Activated CD4-positive, alpha-beta T cell treated with anti-CD3 and anti-CD28 coated beads for 36 hours (primary cell): ENCODE measurements at regions not wholly inside any gene's neighbourhood (a gene's known extent, or its start where the extent isn't known, plus 50 kb on each side); places are given as distances from the start of the nearest gene placed in this dataset.

Experiments used
- ATAC-seq: fragments of 200-7000 bp; cut with Tn5 transposase; one replicate; pipeline ENCODE4 v1.10.0; 2021; ENCODE audit warnings: mild to moderate bottlenecking, moderate library complexity
- CTCF ChIA-PET: fragments of 350-600 bp; sonication (Branson Sonifier 250); formaldehyde crosslinking; loops from one replicate; lab custom pipeline; 2021; ENCODE audit warnings: antibody characterized with exemption; lab: Charles Lee
- POLR2A ChIA-PET: fragments of 350-600 bp; sonication (Branson Sonifier 250); formaldehyde crosslinking; loops from one replicate; lab custom pipeline; 2021; ENCODE audit warnings: antibody characterized with exemption, inconsistent platforms; lab: Charles Lee
- DNase-seq: peaks from one replicate; pipeline ENCODE4 v3.0.0-alpha.2; 2020
- H3K27ac Mint-ChIP-seq: one replicate; pipeline ENCODE4 v1.8.0; 2021; ENCODE audit warnings: mixed read lengths
- H3K27me3 Mint-ChIP-seq: one replicate; pipeline ENCODE4 v1.8.0; 2021; ENCODE audit warnings: mixed read lengths
- H3K36me3 Mint-ChIP-seq: one replicate; pipeline ENCODE4 v1.8.0; 2021; ENCODE audit warnings: low read depth, mixed read lengths
- H3K4me1 Mint-ChIP-seq: one replicate; pipeline ENCODE4 v1.8.0; 2021; ENCODE audit warnings: mixed read lengths
- H3K4me3 Mint-ChIP-seq: one replicate; pipeline ENCODE4 v1.8.0; 2021; ENCODE audit warnings: mild to moderate bottlenecking, moderate library complexity, mixed read lengths
- H3K9me3 Mint-ChIP-seq: one replicate; pipeline ENCODE4 v1.8.0; 2021; ENCODE audit warnings: low read depth, mixed read lengths
- intact Hi-C, 2 experiments: fragments of 100-400 bp; cut with DNase I in 1 of 2; cut with micrococcal nuclease in 1 of 2; formaldehyde crosslinking; loops; one replicate each; pipeline versions ENCODE4 v1.14.2 to v1.15.1; 2022 to 2024; cut with DNase I, micrococcal nuclease

DNA sequence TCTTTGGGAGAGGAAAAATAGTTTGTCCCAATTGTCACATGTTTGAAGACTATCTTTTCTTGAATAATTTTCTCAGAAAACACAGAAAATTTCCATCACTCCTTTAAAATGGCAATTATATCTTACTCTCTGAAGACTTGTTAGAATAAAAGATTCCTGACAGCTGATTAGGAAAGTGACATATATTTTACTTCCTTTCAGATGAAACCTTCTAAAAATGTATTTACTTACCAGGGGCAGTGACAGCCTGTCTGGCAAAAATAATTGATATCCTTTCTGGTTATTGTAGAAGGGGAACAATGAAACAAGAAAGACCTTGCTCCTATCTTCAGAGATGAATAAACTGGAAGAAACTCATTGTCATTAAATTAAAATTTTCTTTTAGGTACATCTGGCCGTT, 483.3 kb upstream of the GOLIM4 start:
- Mint-ChIP-seq H3K4me3 (no peak overlapping the region), H3K9me3 (peaks cover 2% of the 10 kb centered on the region), H3K36me3 (no peaks in the 10 kb centered on the region), H3K27ac (no peak overlapping the region), H3K27me3 (no peaks in the 10 kb centered on the region), H3K4me1 (no peaks in the 10 kb centered on the region)
- DNase-seq, result no peak
- ChIA-PET POLR2A (no interaction called here), CTCF (no interaction called here)
- intact Hi-C loops, result no loop called here
- no peak for ATAC-seq

GRCh38 chr3:168575750-168576149, 480.0 kb upstream of the GOLIM4 start:
- H3K4me3 Mint-ChIP-seq, result no peak overlapping the region
- no peak overlapping the region for H3K27ac Mint-ChIP-seq
- DNase-seq (no peak), ATAC-seq (no peak)
- H3K4me1 Mint-ChIP-seq, result no peaks in the 10 kb centered on the region
- ChIA-PET POLR2A (no interaction called here), CTCF (interaction anchor here (0.6 kb wide), 1 partner anchor 531 kb away, joined by 3 read pairs; no protein-coding TSS in a partner anchor)
- H3K9me3 Mint-ChIP-seq, result peaks cover 4% of the 10 kb centered on the region
- H3K36me3 Mint-ChIP-seq, result no peaks in the 10 kb centered on the region
- intact Hi-C loops, result no loop called here
- H3K27me3 Mint-ChIP-seq, result no peaks in the 10 kb centered on the region

- Mint-ChIP-seq H3K9me3 (peaks cover 4% of the 10 kb centered on the region), H3K27ac (no peak overlapping the region), H3K4me1 (no peaks in the 10 kb centered on the region), H3K27me3 (no peaks in the 10 kb centered on the region), H3K36me3 (no peaks in the 10 kb centered on the region), H3K4me3 (no peak overlapping the region)
- intact Hi-C loops, result no loop called here
- ATAC-seq (no peak), DNase-seq (no peak)
- CTCF ChIA-PET, result no interaction called here
- POLR2A ChIA-PET, result no interaction called here
These were observed 478.9 kb upstream of the GOLIM4 start for GRCh38 chr3:168574455-168575158.

- DNase-seq (no peak), ATAC-seq (no peak)
- H3K9me3 Mint-ChIP-seq, result peaks cover 4% of the 10 kb centered on the region
- intact Hi-C loops, result no loop called here
- ChIA-PET POLR2A (no interaction called here), CTCF (no interaction called here)
- H3K27ac Mint-ChIP-seq, result no peak overlapping the region
- H3K4me3 Mint-ChIP-seq, result no peak overlapping the region
- no peaks in the 10 kb centered on the region for H3K36me3 Mint-ChIP-seq
- H3K4me1 Mint-ChIP-seq, result no peaks in the 10 kb centered on the region
- no peaks in the 10 kb centered on the region for H3K27me3 Mint-ChIP-seq
These were observed 474.9 kb upstream of the GOLIM4 start for GRCh38 chr3:168570404-168571155.

- intact Hi-C loops, result no loop called here
- CTCF ChIA-PET, result no interaction called here
These were observed 463.1 kb upstream of the GOLIM4 start for GRCh38 chr3:168558728-168559411.

GRCh38 chr3:168552251-168552650, 456.5 kb upstream of the GOLIM4 start:
- H3K4me1 Mint-ChIP-seq, result no peaks in the 10 kb centered on the region
- no peak overlapping the region for H3K27ac Mint-ChIP-seq
- ATAC-seq (no peak), DNase-seq (no peak)
- H3K4me3 Mint-ChIP-seq, result no peak overlapping the region
- intact Hi-C loops, result no loop called here
- H3K27me3 Mint-ChIP-seq, result no peaks in the 10 kb centered on the region
- no peaks in the 10 kb centered on the region for H3K9me3 Mint-ChIP-seq
- POLR2A ChIA-PET, result no interaction called here
- CTCF ChIA-PET, result no interaction called here
- H3K36me3 Mint-ChIP-seq, result no peaks in the 10 kb centered on the region

More at GRCh38 chr3:168558728-168559411, 463.1 kb upstream of the GOLIM4 start:
- no peak for DNase-seq
- H3K36me3 Mint-ChIP-seq, result no peaks in the 10 kb centered on the region
- H3K27me3 Mint-ChIP-seq, result no peaks in the 10 kb centered on the region
- H3K4me3 Mint-ChIP-seq, result no peak overlapping the region
- H3K4me1 Mint-ChIP-seq, result no peaks in the 10 kb centered on the region
- no peak overlapping the region for H3K27ac Mint-ChIP-seq
- ATAC-seq, result no peak
- no peaks in the 10 kb centered on the region for H3K9me3 Mint-ChIP-seq
- POLR2A ChIA-PET, result no interaction called here

- no peaks in the 10 kb centered on the region for H3K36me3 Mint-ChIP-seq
- ChIA-PET CTCF (no interaction called here), POLR2A (no interaction called here)
- no peak overlapping the region for H3K4me3 Mint-ChIP-seq
- no peaks in the 10 kb centered on the region for H3K27me3 Mint-ChIP-seq
- H3K9me3 Mint-ChIP-seq, result no peaks in the 10 kb centered on the region
- DNase-seq, result no peak
- no peaks in the 10 kb centered on the region for H3K4me1 Mint-ChIP-seq
- ATAC-seq, result no peak
- intact Hi-C loops, result no loop called here
- no peak overlapping the region for H3K27ac Mint-ChIP-seq
These were observed 453.0 kb upstream of the GOLIM4 start for GRCh38 chr3:168548719-168549118.

GRCh38 chr3:168546707-168547106, 451.0 kb upstream of the GOLIM4 start:
- Mint-ChIP-seq H3K4me1 (no peaks in the 10 kb centered on the region), H3K36me3 (no peaks in the 10 kb centered on the region), H3K9me3 (peaks cover 4% of the 10 kb centered on the region), H3K27me3 (no peaks in the 10 kb centered on the region), H3K4me3 (no peak overlapping the region), H3K27ac (no peak overlapping the region)
- CTCF ChIA-PET, result no interaction called here
- no peak for DNase-seq
- POLR2A ChIA-PET, result no interaction called here
- intact Hi-C loops, result no loop called here
- ATAC-seq, result no peak

GRCh38 chr3:168545591-168545990, 449.9 kb upstream of the GOLIM4 start:
- Mint-ChIP-seq H3K4me3 (no peak overlapping the region), H3K4me1 (no peaks in the 10 kb centered on the region), H3K27me3 (no peaks in the 10 kb centered on the region), H3K27ac (no peak overlapping the region), H3K9me3 (peaks cover 4% of the 10 kb centered on the region), H3K36me3 (no peaks in the 10 kb centered on the region)
- POLR2A ChIA-PET, result no interaction called here
- CTCF ChIA-PET, result no interaction called here
- no peak for DNase-seq
- no peak for ATAC-seq
- intact Hi-C loops, result no loop called here

- no peak for ATAC-seq
- Mint-ChIP-seq H3K36me3 (no peaks in the 10 kb centered on the region), H3K4me3 (no peak overlapping the region), H3K4me1 (no peaks in the 10 kb centered on the region), H3K27me3 (no peaks in the 10 kb centered on the region), H3K9me3 (peaks cover 4% of the 10 kb centered on the region), H3K27ac (no peak overlapping the region)
- ChIA-PET POLR2A (no interaction called here), CTCF (no interaction called here)
- intact Hi-C loops, result no loop called here
- DNase-seq, result no peak
These were observed 448.6 kb upstream of the GOLIM4 start for GRCh38 chr3:168544097-168544957.

GRCh38 chr3:168540726-168541125, 445.0 kb upstream of the GOLIM4 start:
- ChIA-PET POLR2A (no interaction called here), CTCF (no interaction called here)
- DNase-seq (no peak), ATAC-seq (no peak)
- Mint-ChIP-seq H3K4me1 (no peaks in the 10 kb centered on the region), H3K27ac (no peak overlapping the region), H3K4me3 (no peak overlapping the region), H3K27me3 (no peaks in the 10 kb centered on the region), H3K36me3 (no peaks in the 10 kb centered on the region), H3K9me3 (peaks cover 4% of the 10 kb centered on the region)
- intact Hi-C loops, result no loop called here
